ENCODE measurements at regions not wholly inside any gene's neighbourhood (a gene's known extent, or its start where the extent isn't known, plus 50 kb on each side); places are given as distances from the start of the nearest gene placed in this dataset.

GRCh38 chr4:178712486-178712885 is 1270.2 kb upstream of the AGA start:
- H3K27me3 ChIP-seq (ENCODE audit: control insufficient read depth in 3 of 3, insufficient read depth in 3 of 3, low read depth in 1 of 3, low read length in 3 of 3) = no peaks in the 10 kb centered on the region
- H3K27ac ChIP-seq (replicated peaks; ENCODE audit: low read length) = no peak overlapping the region
- no peak overlapping the region for H3K23ac ChIP-seq (ENCODE audit: low read depth, low read length, poor library complexity)
- no peak overlapping the region for H2AK5ac ChIP-seq (ENCODE audit: low read depth, low read length)
- H3K9me3 ChIP-seq (replicated peaks in 1 of 2; ENCODE audit: control insufficient read depth in 2 of 2, insufficient read depth in 1 of 2, low read depth in 1 of 2, low read length in 2 of 2) = peaks cover 0 to 6% of the 10 kb centered on the region in 2 donors
- H4K91ac ChIP-seq (ENCODE audit: low read depth, low read length, poor library complexity) = no peak overlapping the region
- H3K9ac ChIP-seq (ENCODE audit: low read depth, low read length, poor library complexity) = no peak overlapping the region
- H2BK5ac ChIP-seq (ENCODE audit: low read length) = no peak overlapping the region
- H3K4me2 ChIP-seq (ENCODE audit: insufficient read depth, low read length, poor library complexity, severe bottlenecking) = no peak overlapping the region
- no peaks in the 10 kb centered on the region for H3K4me1 ChIP-seq (ENCODE audit: control insufficient read depth in 2 of 2, insufficient read depth in 1 of 2, low read depth in 1 of 2, low read length in 2 of 2)
- no peaks in the 10 kb centered on the region for H3K79me1 ChIP-seq (ENCODE audit: low read depth, low read length)
- H3K18ac ChIP-seq (ENCODE audit: low read length) = no peak overlapping the region
- no CpG with 5 or more reads among the region's 1 CpG for WGBS, 2 donors (ENCODE audit: extremely low coverage in 2 of 2, insufficient read length in 2 of 2, insufficient replicate concordance in 1 of 2)
- H2BK120ac ChIP-seq (ENCODE audit: low read depth, low read length) = no peak overlapping the region
- no peak overlapping the region for H3K4ac ChIP-seq (ENCODE audit: low read length)
- H3K4me3 ChIP-seq (ENCODE audit: low read length in 2 of 2) = no peak overlapping the region
- no peaks in the 10 kb centered on the region for H3K36me3 ChIP-seq (replicated peaks in 1 of 2; ENCODE audit: control insufficient read depth in 2 of 2, insufficient read depth in 2 of 2, low read length in 2 of 2)
- no peak overlapping the region for H4K8ac ChIP-seq (ENCODE audit: low read depth, low read length)
- DNase-seq (ENCODE audit: low spot score) = no peak
- H2AFZ ChIP-seq (ENCODE audit: low read length) = no peak overlapping the region
- H2BK15ac ChIP-seq (ENCODE audit: low read length) = no peak overlapping the region
- H2BK12ac ChIP-seq (ENCODE audit: low read length) = no peak overlapping the region
- H3K14ac ChIP-seq (ENCODE audit: low read length) = no peak overlapping the region

GRCh38 chr4:178738026-178738425 is 1295.8 kb upstream of the AGA start:
- H2BK12ac ChIP-seq (ENCODE audit: low read length) = no peak overlapping the region
- no peak overlapping the region for H2BK120ac ChIP-seq (ENCODE audit: low read depth, low read length)
- no peak overlapping the region for H3K9ac ChIP-seq (ENCODE audit: low read depth, low read length, poor library complexity)
- no peaks in the 10 kb centered on the region for H3K4me1 ChIP-seq (ENCODE audit: control insufficient read depth in 2 of 2, insufficient read depth in 1 of 2, low read depth in 1 of 2, low read length in 2 of 2)
- H2BK15ac ChIP-seq (ENCODE audit: low read length) = no peak overlapping the region
- no peak overlapping the region for H3K18ac ChIP-seq (ENCODE audit: low read length)
- WGBS, 2 donors (ENCODE audit: extremely low coverage in 2 of 2, insufficient read length in 2 of 2, insufficient replicate concordance in 1 of 2) = no CpG with 5 or more reads among the region's 4 CpGs
- no peaks in the 10 kb centered on the region for H3K27me3 ChIP-seq (ENCODE audit: control insufficient read depth in 3 of 3, insufficient read depth in 3 of 3, low read depth in 1 of 3, low read length in 3 of 3)
- no peak overlapping the region for H3K23ac ChIP-seq (ENCODE audit: low read depth, low read length, poor library complexity)
- H3K36me3 ChIP-seq (replicated peaks in 1 of 2; ENCODE audit: control insufficient read depth in 2 of 2, insufficient read depth in 2 of 2, low read length in 2 of 2) = no peaks in the 10 kb centered on the region
- H2AK5ac ChIP-seq (ENCODE audit: low read depth, low read length) = no peak overlapping the region
- H3K79me1 ChIP-seq (ENCODE audit: low read depth, low read length) = no peaks in the 10 kb centered on the region
- no peak overlapping the region for H4K8ac ChIP-seq (ENCODE audit: low read depth, low read length)
- H4K91ac ChIP-seq (ENCODE audit: low read depth, low read length, poor library complexity) = no peak overlapping the region
- H3K4ac ChIP-seq (ENCODE audit: low read length) = no peak overlapping the region
- no peak for DNase-seq (ENCODE audit: low spot score)
- H3K14ac ChIP-seq (ENCODE audit: low read length) = no peak overlapping the region
- no peak overlapping the region for H2AFZ ChIP-seq (ENCODE audit: low read length)
- no peak overlapping the region for H3K4me3 ChIP-seq (ENCODE audit: low read length in 2 of 2)
- no peaks in the 10 kb centered on the region for H3K9me3 ChIP-seq (replicated peaks in 1 of 2; ENCODE audit: control insufficient read depth in 2 of 2, insufficient read depth in 1 of 2, low read depth in 1 of 2, low read length in 2 of 2)
- H2BK5ac ChIP-seq (ENCODE audit: low read length) = no peak overlapping the region
- H3K4me2 ChIP-seq (ENCODE audit: insufficient read depth, low read length, poor library complexity, severe bottlenecking) = no peak overlapping the region
- H3K27ac ChIP-seq (replicated peaks; ENCODE audit: low read length) = no peak overlapping the region

GRCh38 chr4:178745203-178745602 is 1303.0 kb upstream of the AGA start:
- no peaks in the 10 kb centered on the region for H3K79me1 ChIP-seq (ENCODE audit: low read depth, low read length)
- no peak overlapping the region for H4K91ac ChIP-seq (ENCODE audit: low read depth, low read length, poor library complexity)
- H3K36me3 ChIP-seq (replicated peaks in 1 of 2; ENCODE audit: control insufficient read depth in 2 of 2, insufficient read depth in 2 of 2, low read length in 2 of 2) = no peaks in the 10 kb centered on the region
- H3K18ac ChIP-seq (ENCODE audit: low read length) = no peak overlapping the region
- no peak overlapping the region for H3K27ac ChIP-seq (replicated peaks; ENCODE audit: low read length)
- no peak overlapping the region for H3K4ac ChIP-seq (ENCODE audit: low read length)
- no peaks in the 10 kb centered on the region for H3K27me3 ChIP-seq (ENCODE audit: control insufficient read depth in 3 of 3, insufficient read depth in 3 of 3, low read depth in 1 of 3, low read length in 3 of 3)
- H2BK12ac ChIP-seq (ENCODE audit: low read length) = no peak overlapping the region
- H3K4me2 ChIP-seq (ENCODE audit: insufficient read depth, low read length, poor library complexity, severe bottlenecking) = no peak overlapping the region
- H2AFZ ChIP-seq (ENCODE audit: low read length) = no peak overlapping the region
- no peak overlapping the region for H2AK5ac ChIP-seq (ENCODE audit: low read depth, low read length)
- no peaks in the 10 kb centered on the region for H3K9me3 ChIP-seq (replicated peaks in 1 of 2; ENCODE audit: control insufficient read depth in 2 of 2, insufficient read depth in 1 of 2, low read depth in 1 of 2, low read length in 2 of 2)
- WGBS, 2 donors (ENCODE audit: extremely low coverage in 2 of 2, insufficient read length in 2 of 2, insufficient replicate concordance in 1 of 2) = no CpG with 5 or more reads among the region's 1 CpG
- no peak overlapping the region for H3K23ac ChIP-seq (ENCODE audit: low read depth, low read length, poor library complexity)
- no peak overlapping the region for H2BK15ac ChIP-seq (ENCODE audit: low read length)
- H3K4me1 ChIP-seq (ENCODE audit: control insufficient read depth in 2 of 2, insufficient read depth in 1 of 2, low read depth in 1 of 2, low read length in 2 of 2) = no peaks in the 10 kb centered on the region
- H3K14ac ChIP-seq (ENCODE audit: low read length) = no peak overlapping the region
- H4K8ac ChIP-seq (ENCODE audit: low read depth, low read length) = no peak overlapping the region
- DNase-seq (ENCODE audit: low spot score) = no peak
- no peak overlapping the region for H2BK120ac ChIP-seq (ENCODE audit: low read depth, low read length)
- no peak overlapping the region for H3K4me3 ChIP-seq (ENCODE audit: low read length in 2 of 2)
- H2BK5ac ChIP-seq (ENCODE audit: low read length) = no peak overlapping the region
- H3K9ac ChIP-seq (ENCODE audit: low read depth, low read length, poor library complexity) = no peak overlapping the region

GRCh38 chr4:178752954-178753525 is 1310.8 kb upstream of the AGA start:
- Histone ChIP-seq H3K4me3 (ENCODE audit: low read length in 2 of 2) (no peak overlapping the region), H2BK5ac (ENCODE audit: low read length) (no peak overlapping the region)

More at GRCh38 chr4:178752954-178753525, 1310.8 kb upstream of the AGA start:
- H2AK5ac ChIP-seq (ENCODE audit: low read depth, low read length) = no peak overlapping the region
- H2BK12ac ChIP-seq (ENCODE audit: low read length) = no peak overlapping the region
- no peak overlapping the region for H2BK15ac ChIP-seq (ENCODE audit: low read length)
- peak overlapping the region; percentile 20 for H2AFZ ChIP-seq (ENCODE audit: low read length)
- H3K4ac ChIP-seq (ENCODE audit: low read length) = no peak overlapping the region
- H3K79me1 ChIP-seq (ENCODE audit: low read depth, low read length) = no peaks in the 10 kb centered on the region
- no peaks in the 10 kb centered on the region for H3K27me3 ChIP-seq (ENCODE audit: control insufficient read depth in 3 of 3, insufficient read depth in 3 of 3, low read depth in 1 of 3, low read length in 3 of 3)
- no peak overlapping the region for H3K23ac ChIP-seq (ENCODE audit: low read depth, low read length, poor library complexity)
- peaks cover 0 to 2% of the 10 kb centered on the region in 2 donors for H3K4me1 ChIP-seq (ENCODE audit: control insufficient read depth in 2 of 2, insufficient read depth in 1 of 2, low read depth in 1 of 2, low read length in 2 of 2)
- no peak overlapping the region for H3K18ac ChIP-seq (ENCODE audit: low read length)
- no peak overlapping the region for H3K9ac ChIP-seq (ENCODE audit: low read depth, low read length, poor library complexity)
- H3K14ac ChIP-seq (ENCODE audit: low read length) = no peak overlapping the region
- no peaks in the 10 kb centered on the region for H3K9me3 ChIP-seq (replicated peaks in 1 of 2; ENCODE audit: control insufficient read depth in 2 of 2, insufficient read depth in 1 of 2, low read depth in 1 of 2, low read length in 2 of 2)
- no peaks in the 10 kb centered on the region for H3K36me3 ChIP-seq (replicated peaks in 1 of 2; ENCODE audit: control insufficient read depth in 2 of 2, insufficient read depth in 2 of 2, low read length in 2 of 2)
- no peak overlapping the region for H4K91ac ChIP-seq (ENCODE audit: low read depth, low read length, poor library complexity)
- H2BK120ac ChIP-seq (ENCODE audit: low read depth, low read length) = no peak overlapping the region
- peak overlapping the region; percentile 14 for H3K4me2 ChIP-seq (ENCODE audit: insufficient read depth, low read length, poor library complexity, severe bottlenecking)
- peak; percentile 21 for DNase-seq (ENCODE audit: low spot score)
- WGBS, 2 donors (ENCODE audit: extremely low coverage in 2 of 2, insufficient read length in 2 of 2, insufficient replicate concordance in 1 of 2) = no CpG with 5 or more reads among the region's 2 CpGs
- no peak overlapping the region for H4K8ac ChIP-seq (ENCODE audit: low read depth, low read length)
- no peak overlapping the region for H3K27ac ChIP-seq (replicated peaks; ENCODE audit: low read length)

Data from neuronal stem cell (in vitro differentiated cells).